HG03558 (cell line): ENCODE measurements at regions not wholly inside any gene's neighbourhood (a gene's known extent, or its start where the extent isn't known, plus 50 kb on each side); places are given as distances from the start of the nearest gene placed in this dataset.

Source experiments
- ATAC-seq: cut with Tn5 transposase; IDR thresholded peaks from one replicate; pipeline ENCODE4 v1.9.1; 2021; ENCODE audit warnings: moderate number of reproducible peaks; ENCODE audit not compliant: unreplicated experiment; ENCODE audit errors: extremely low read depth

DNA sequence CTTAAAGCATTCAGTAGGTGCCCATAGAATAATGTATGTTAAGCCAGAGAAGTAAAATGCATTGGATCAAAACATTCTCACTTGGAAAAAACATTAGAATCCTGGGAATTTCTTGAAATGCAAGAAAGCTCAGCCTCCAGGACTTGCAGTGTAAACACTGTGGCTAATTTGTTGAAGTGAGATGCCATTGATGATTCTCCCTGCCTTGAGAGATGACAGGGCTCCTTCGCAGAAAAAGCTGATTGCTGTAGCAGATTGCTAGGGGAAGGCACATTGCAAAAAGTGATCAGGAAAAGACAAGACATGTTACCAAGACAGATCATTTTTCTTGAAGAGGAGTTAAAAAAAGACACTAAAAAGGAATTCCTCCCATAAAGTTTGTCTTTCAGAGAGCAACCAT is 204.2 kb upstream of the HMGA2 start:
- ATAC-seq, result no peak

DNA sequence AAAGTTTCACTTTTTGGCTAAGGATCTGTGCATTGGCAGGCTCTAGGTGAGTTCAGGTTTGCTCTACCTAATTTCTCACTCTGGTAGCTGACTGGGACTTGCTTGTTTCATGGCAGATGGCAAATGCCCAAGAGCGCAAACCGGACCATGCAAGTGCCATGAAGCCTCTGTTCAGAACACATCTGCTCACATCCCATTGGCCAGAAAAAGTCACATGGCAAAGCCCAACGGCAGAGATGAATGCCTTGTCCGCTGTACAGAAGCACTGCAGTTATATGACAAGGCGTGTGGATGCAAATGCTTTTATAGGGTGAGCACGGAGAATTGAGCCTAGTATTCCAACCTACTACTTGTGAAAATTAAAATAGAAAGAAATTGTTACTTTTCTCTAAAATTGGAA is 202.2 kb upstream of the HMGA2 start:
- no peak for ATAC-seq

DNA sequence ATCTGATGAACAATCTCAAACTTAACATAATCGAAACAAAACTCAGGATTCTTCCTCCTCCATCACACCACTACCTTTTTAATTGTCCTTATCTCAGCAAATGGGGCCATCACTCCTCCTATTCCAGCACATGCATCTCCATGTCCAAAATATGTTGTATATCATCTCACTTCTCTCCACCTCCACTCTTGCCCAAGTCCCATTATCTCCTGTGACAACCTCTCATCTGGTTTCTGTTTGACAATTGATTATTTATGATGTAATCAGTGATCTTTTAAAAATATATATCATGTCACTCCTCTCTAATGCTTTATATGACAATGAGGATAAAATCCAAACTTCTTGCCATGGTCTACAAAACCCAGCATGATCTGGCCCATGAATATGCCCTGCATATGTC is 200.8 kb upstream of the HMGA2 start:
- no peak for ATAC-seq

DNA sequence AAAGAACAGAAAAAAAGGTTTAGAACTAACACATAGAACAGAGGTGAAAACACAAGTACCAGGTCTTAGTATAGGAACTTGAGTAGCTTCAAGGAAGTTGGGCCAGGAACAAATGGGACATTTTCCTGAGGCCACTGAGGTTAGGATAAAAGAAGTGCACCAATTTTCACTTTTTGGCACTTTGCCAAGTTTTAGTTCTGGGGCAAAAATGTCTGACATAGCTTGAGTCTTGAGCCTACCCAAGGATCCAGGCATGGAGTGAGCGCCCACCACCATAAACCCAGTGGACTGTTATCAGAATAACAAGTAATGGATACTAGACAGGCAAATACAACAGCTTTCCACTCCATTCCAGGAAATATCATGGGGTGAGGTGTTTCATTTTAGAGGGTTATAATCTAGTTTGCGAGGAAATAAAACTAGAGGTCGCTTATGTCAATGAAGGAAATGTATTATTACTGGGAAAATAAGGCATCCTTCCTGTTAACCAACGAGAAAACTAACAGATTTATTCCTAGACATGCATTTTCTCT is 199.7 kb upstream of the HMGA2 start:
- ATAC-seq, result no peak

DNA sequence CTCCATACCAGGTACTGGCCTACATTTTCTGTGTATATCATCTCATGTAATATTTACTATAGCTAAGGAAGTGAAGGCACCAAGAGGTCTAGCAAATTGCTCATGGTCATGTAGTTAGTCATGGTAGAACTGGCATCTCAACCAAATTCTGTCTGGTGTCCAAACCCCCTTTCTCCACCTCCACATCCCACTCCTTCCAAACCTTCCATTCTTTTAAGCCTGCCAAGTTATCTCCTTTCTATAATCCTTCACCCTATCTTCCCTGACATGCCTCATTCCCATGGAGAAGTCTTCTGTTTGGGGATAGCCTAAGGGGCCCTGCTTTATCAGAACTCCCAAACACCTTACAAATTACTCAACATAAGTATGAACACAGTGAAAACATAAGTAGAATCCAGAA is 196.2 kb upstream of the HMGA2 start:
- no peak for ATAC-seq

DNA sequence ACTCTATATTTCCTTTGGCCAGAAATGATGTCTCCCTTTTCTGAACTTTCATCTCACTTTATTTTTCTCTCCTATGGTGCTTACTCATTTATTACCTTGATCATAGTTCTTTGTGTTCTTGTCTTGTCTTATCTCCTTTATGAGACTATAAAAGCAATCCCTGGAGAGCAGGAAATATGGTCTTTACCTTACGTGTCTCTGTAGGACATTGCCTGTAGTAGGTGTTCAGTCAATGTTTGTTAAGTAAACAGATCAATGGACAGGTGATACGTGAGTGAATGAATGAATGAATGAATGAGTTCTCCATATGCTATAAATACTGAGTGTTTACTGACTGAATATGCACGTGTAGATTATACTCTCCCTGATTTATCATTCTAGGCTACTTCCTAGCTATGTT is 193.7 kb upstream of the HMGA2 start:
- ATAC-seq, result no peak

DNA sequence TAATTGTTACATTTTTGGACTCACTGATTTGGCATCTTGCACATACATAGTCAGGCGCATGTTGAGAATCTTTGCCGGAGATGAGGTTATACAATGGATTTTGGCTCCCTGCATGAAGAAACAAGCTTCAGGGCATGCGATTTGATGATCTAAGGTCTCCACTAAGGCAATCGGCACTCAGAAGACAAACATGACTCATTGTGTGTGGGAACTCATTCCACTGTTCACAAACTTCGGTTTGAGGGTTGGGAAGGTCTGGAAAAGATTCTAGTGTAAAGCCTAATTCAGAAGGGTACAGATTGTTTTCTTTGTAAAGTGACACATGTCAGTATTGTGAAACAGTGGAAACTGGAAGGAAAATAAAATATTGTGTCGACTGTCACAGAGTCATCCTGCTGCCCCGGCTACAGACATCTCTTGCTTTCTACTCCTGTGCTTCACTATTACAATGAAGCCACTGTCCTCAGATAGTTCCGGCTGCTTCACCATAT is 192.6 kb upstream of the HMGA2 start:
- no peak for ATAC-seq

DNA sequence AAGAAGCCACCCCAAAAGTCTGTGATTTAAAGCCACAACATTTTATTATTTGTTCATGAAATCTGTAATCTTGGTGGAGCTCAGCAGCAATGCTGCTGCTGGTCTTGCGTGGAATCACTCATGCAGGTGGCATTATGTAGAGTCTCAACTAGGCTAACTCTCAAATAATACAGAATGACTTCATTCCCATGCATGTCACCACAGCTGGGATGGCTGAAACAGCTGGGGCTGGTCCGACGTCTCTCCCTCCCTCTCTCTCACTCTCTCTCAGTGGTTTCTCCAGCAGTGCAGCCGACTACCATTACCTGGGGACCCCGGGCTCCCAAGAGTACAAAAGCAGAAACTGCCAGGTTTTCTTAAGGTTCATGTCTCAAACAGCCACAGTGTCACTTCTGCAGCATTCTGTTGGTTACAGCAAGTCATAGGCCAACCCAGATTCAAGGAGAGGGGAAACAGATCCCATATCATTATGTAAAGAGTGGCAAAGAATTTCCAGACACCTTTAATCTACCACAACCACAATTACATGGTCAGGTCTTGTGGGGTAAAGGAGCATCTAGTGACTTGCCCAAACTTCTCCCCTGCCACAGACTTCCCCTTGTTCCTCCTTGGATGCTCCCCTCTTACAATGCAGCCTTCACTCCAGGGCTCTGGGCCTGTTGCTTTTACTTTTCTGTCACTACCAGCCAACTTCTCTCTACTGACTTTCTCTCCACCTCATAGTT is 192.0 kb upstream of the HMGA2 start:
- ATAC-seq, result no peak

DNA sequence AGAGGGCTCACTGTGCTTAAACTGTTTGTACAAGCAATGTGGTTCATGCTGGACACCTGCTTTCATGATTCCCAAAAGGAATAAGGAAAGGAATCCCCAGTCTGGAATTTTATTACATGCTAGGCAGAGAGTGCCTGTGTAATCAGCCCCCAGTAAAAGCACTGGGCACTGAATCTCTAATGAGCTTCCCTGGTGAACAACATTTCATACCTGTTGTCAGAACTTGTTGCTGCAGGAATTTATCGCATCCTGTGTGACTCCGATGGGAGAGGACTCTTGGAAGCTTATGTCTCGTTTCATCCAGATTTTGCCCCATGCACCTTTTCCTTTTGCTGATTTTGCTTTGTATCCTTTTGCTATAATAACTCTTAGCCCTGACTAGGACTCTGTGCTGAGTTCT is 190.2 kb upstream of the HMGA2 start:
- ATAC-seq, result no peak

DNA sequence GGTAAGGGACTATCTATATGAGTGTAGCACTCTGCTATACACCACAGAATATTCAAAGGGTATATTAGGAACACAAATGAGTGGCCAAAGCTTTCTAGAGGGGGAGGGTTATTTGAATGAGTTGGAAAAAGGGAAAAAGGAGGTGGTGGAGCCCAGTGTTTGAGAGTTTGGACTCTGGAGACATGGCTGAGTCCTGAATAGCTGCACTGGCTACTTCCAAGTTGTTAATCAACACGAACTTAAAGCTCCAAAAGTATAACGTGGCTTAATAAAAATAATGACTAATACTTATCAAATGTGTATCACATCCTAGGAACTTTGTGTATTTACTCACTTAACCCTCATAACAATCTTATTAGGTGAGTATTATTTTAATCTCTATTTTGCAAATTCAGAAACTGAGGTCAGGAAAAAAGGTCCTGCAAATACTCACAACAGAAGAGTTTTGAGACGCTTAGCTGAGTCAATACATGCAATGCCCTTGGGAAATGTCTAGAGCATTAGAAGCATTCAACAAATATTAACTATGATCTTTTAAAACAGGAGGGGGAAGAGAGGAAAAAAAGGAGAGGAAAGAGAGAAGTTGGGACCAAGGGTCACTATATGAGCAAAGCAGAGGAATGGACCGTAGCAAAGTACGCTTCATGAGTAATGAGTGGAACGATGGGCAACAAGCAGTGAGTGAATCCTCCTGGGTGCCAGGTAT is 189.5 kb upstream of the HMGA2 start:
- ATAC-seq, result no peak

DNA sequence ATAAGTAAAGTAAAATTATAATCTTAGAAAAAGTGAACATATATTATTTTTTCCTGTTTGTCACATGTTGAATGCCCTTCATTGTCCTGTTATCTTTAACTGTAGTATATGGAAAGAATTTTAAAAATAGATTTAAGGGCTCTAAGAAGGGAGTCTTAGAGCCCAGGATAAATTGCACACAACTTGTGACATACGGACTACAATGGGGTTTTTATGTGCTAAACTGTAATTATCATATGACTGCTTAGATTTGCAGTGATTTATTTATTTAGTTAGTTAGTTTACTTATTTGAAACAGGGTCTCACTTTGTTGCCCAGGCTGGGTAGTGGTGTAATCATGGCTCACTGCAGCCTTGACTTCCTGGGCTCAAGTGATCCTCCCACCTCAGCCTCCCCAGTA is 187.8 kb upstream of the HMGA2 start:
- no peak for ATAC-seq

DNA sequence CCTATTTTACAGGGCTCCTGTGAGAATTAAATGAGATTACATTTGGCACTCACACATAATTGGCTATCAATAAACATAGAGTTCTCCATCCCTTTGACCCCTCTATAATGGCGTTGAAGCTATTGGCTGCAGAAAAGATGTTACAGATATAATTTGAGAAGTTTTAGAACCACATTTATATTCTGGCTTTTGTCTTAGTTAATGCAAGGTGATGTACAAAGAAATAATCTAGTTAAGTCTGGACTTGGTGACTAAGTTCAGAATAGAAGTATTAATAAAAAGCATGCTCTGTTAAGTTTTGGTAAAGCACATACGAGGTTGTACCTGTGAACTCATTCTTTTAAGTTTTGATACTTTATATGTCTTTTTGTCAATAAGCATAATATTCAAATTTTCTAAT is 187.1 kb upstream of the HMGA2 start:
- no peak for ATAC-seq

DNA sequence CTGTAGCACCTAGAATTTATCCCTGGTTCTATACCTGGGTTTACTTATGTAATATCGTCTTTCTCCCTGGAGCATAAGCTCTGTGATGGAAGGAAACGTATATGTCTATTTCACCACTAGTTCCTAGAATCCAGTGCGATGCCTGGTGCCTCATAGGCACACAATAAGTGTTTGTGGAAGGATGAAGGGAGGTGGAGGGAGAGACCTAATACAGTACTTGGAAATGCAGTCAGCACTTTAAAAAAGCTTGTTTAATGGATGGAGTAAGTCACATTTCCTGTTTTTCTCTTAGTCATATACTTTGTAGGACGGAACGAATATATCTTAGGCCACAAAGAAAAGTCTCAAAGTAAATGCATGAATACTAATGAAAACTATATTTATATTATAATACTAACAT is 186.5 kb upstream of the HMGA2 start:
- no peak for ATAC-seq

DNA sequence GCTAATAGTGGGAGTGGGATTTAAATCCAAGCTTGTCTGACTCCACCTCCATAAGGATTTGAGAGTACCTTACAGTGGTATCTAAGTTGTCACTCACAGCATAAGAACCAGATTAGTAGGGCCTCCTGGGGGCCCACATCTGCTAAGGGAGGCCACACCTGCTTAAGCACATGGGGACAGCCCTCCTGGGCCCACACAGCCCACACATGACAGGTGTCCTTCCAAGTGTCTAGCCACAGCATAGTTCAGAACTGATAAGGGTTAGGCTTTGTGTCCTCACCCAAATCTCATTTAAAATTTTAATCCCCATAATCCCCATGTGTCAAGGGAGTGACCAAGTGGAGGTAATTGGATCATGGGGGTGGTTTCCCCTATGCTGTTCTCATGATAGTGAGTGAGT is 186.0 kb upstream of the HMGA2 start:
- ATAC-seq, result no peak

DNA sequence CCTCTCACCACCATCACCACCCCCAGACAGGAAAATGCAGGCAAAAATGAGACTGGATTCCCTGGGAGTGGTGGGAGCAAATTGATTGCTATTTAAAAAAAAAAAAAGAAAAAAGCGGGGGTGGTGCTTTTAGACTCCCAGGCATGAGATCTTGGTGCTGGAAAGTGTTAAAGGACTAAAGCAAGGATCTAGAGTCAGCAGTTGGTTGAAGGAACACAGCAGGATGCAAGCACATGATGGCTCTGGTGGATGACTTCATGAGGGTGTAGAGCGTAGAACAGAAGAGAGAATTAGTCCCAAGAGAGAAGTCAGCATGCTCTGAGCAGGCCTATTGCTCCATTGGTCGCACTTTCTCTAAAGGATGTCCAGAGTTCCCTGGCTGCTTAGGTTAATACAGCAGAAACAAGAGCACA is 183.8 kb upstream of the HMGA2 start:
- no peak for ATAC-seq

DNA sequence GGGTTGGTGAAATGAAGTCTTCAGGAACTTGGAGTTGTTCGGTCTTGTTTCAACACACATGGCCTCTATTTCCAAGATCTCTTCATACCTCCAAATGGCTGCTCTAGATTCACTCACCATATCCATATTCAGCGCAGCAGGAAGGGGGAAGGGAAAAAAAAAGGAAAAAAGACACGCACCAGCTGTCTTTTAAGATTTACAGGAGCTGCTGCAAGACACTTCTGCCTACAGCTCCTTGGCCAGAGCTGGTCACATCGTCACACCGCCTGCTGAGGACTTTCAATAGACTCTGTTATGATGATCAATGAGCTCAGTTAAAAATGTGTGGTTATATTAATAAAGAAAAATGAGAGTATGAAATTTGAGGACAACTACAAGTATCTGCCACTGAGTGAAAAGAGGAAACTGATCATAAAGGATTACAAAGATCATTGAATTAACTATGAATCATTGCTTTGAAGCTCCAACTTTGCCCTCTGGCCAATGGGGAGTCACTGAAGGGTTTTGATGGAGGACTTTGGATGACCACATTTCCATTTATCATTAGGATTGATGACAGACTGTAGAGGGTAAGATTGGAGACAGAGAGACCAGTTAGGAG is 182.1 kb upstream of the HMGA2 start:
- ATAC-seq, result no peak

DNA sequence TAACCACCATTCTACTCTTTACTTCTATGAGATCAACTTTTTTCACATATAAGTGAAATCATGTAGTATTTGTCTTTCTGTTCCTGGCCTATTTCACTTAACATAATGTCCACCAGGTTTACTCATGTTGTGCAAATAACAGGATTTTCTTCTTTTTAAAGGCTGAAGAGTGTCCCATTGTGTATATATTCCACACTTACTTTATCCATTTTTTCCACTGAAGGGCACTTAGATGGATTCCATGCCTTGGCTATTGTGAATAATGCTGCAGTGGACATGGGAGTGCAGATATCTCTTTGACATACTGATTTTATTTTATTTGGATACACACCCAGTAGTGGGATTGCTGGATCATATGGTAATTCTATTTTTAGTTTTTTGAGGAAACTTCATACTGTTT is 181.1 kb upstream of the HMGA2 start:
- ATAC-seq, result no peak

DNA sequence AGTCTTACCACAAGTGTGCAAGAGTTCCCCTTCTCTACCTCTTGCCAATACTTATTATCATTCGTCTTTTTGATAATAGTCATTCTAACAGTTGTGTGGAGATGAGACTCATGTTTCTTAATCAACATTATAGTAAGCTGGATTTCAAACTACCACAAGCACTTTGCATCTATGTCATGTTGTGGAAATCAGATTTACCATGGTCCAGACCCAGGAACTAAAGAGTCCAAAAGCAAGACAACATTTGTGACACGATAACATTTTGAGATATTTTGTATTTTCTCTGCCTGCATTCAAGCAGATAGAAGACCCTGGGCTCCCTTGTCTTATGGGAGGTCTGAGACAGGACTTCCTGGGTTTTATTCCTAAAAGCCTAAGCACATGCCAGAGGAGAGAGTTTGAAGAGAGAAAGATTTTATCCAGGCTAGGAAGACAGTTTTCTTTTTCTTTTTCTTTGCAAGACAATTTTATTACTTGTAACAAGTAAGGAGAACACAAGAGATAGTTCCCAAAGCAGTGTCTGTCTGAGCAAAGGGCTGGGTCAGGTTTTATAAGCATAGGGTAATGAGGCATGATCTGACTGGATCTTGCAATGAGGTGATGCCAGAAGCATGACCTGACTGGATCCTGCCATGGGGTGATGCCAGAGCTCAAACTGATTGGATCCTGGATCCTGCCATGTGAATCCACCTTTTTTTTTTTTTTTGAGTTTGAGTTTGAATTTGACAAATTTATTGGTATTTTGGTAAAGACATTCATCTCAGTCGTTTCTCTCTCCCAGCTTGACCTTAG is 180.5 kb upstream of the HMGA2 start:
- no peak for ATAC-seq

DNA sequence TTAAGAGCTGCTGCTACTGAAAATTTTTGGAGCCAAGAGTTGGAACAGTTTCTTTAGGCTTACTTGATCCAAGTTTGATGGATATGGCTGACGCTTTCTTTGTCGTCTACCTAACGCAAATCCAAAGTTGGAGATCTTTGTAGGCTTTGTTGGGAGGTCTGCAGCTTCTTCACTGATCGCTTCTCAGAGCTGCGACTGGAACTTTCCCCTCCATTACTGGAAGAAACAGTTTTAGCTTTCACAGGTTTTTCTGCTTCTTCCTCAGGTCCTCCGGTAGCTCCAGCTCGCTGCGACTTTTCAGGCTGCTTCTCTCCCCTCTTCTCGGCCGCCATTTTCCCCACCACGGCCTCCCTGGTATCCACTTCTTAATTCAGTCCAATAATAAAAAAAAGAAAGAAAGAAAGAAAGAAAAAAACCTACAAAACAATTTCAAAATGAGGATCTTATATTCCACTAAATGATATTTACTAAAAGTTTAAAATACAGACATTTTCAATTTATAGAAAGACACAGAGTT is 178.1 kb upstream of the HMGA2 start:
- no peak for ATAC-seq

DNA sequence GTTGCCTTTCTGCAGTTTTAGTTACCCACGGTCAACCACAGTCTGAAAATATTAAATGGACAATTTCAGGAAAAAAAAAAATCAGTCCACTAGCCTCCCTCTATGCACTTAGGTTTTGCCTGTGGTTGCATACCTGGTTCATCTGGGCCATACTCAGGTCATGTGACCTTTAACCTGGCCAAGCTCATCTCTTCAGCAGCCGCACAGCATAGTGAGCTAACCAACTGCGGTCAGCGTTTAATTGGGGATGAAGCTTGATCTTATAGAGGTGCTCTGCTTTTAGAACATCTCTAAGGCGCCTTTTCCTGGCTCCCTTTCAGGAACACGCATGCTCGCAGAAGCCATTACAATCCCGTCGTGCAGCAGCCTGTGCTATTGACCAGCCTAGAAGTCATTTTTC is 177.2 kb upstream of the HMGA2 start:
- no peak for ATAC-seq
